ENCODE measurements at regions not wholly inside any gene's neighbourhood (a gene's known extent, or its start where the extent isn't known, plus 50 kb on each side); places are given as distances from the start of the nearest gene placed in this dataset.

DNA sequence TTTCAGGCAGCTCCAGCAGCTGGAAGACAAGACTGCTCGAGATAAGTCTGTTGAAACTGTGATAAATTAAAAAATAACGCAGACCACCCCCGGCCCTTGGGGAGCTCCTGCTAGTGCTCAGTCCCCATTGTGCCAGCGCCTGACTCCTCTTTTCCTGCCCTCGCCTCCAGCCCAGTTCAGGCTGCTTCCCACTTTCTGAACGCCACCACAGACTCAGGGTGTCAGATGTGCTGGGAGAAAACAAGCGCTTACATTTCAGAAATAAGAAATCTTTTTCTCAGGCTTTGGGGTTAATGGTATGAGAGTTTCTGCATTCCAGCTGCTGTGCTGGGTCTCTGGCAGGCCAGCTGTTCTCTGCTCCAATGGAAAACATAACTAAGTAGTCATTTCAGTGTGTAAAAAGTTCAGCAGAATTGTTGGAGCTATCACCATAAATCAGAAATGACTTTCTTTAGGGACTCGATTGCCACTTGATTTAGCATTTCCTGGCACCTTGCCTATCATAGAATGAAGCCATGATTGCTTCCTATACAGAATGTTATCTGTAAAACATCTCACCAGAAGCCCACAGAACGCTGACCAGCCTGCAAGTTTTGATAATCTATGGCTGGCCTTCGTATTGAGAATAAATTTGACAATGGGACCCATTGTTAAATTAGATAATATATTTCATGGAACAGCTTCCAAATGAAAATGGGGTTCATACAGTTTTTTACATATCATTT lies 257.0 kb upstream of the ZNF32 start:
- Histone ChIP-seq H2AFZ (ENCODE audit: low read depth, low read length) (no peak overlapping the region), H3K27me3 (ENCODE audit: insufficient read depth, low read length, poor library complexity) (no peaks in the 10 kb centered on the region)

GRCh38 chr10:43904844-43905243 lies 256.2 kb upstream of the ZNF32 start:
- Histone ChIP-seq H3K9ac (ENCODE audit: low read depth, low read length) (no peak overlapping the region), H3K4me1 (ENCODE audit: insufficient read depth, low read length) (no peaks in the 10 kb centered on the region)
- no peak for DNase-seq

More for the DNA sequence above, 257.0 kb upstream of the ZNF32 start:
- DNase-seq (no peak), ATAC-seq (ENCODE audit: insufficient read depth, low read depth) (no peak)
- Histone ChIP-seq H3K79me2 (ENCODE audit: insufficient read depth, low read length) (no peaks in the 10 kb centered on the region), H3K4me3 (ENCODE audit: low read depth in 1 of 2, low read length in 2 of 2) (no peak overlapping the region), H3K4me2 (ENCODE audit: insufficient read depth, low read length) (no peak overlapping the region), H3K9me3 (ENCODE audit: insufficient read depth, low read length, severe bottlenecking) (no peaks in the 10 kb centered on the region), H3K27ac (ENCODE audit: low read length) (no peak overlapping the region), H3K4me1 (ENCODE audit: insufficient read depth, low read length) (no peaks in the 10 kb centered on the region), H3K9ac (ENCODE audit: low read depth, low read length) (no peak overlapping the region), H4K20me1 (ENCODE audit: insufficient read depth, low read length) (no peaks in the 10 kb centered on the region), H3K36me3 (ENCODE audit: insufficient read depth, low read length) (no peaks in the 10 kb centered on the region)
- no peak for TF ChIP-seq EZH2 (IDR thresholded peaks at IDR 0.05; ENCODE audit: borderline replicate concordance, low read depth, low read length, severe bottlenecking)
- no peak for TF ChIP-seq CTCF (IDR thresholded peaks at IDR 0.05; ENCODE audit: borderline replicate concordance, extremely low read depth, low read length, poor library complexity, severe bottlenecking)

DNA sequence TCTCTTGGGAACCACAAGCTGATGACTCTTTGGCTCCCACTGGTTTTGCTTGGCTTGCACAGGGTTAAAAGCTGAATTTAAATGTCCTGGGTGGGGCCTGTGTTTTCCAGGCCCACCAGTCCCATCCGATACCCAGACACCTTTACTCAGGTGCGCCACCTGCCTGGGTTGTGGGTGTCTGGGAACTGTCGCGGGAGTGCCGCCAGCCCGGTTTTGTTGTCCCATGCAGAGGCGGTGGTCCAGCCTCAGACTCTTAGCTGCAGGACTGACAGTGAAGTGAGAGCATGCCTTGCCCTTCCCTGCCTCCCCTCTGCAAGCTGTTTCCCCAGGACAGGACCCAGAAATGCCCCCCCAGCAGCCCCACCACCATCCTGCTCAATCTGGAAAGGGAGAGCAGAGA lies 255.6 kb upstream of the ZNF32 start:
- no peaks in the 10 kb centered on the region for H3K36me3 ChIP-seq (ENCODE audit: insufficient read depth, low read length)
- DNase-seq = no peak
- no peaks in the 10 kb centered on the region for H4K20me1 ChIP-seq (ENCODE audit: insufficient read depth, low read length)
- ATAC-seq (ENCODE audit: insufficient read depth, low read depth) = no peak
- no peaks in the 10 kb centered on the region for H3K27me3 ChIP-seq (ENCODE audit: insufficient read depth, low read length, poor library complexity)
- H3K4me1 ChIP-seq (ENCODE audit: insufficient read depth, low read length) = no peaks in the 10 kb centered on the region
- no peak overlapping the region for H3K4me2 ChIP-seq (ENCODE audit: insufficient read depth, low read length)
- no peak for TF ChIP-seq CTCF (IDR thresholded peaks at IDR 0.05; ENCODE audit: borderline replicate concordance, extremely low read depth, low read length, poor library complexity, severe bottlenecking)
- H3K79me2 ChIP-seq (ENCODE audit: insufficient read depth, low read length) = no peaks in the 10 kb centered on the region
- H3K4me3 ChIP-seq (ENCODE audit: low read depth in 1 of 2, low read length in 2 of 2) = no peak overlapping the region
- H3K9me3 ChIP-seq (ENCODE audit: insufficient read depth, low read length, severe bottlenecking) = no peaks in the 10 kb centered on the region
- no peak overlapping the region for H3K9ac ChIP-seq (ENCODE audit: low read depth, low read length)
- no peak overlapping the region for H2AFZ ChIP-seq (ENCODE audit: low read depth, low read length)
- H3K27ac ChIP-seq (ENCODE audit: low read length) = no peak overlapping the region

More at GRCh38 chr10:43904844-43905243, 256.2 kb upstream of the ZNF32 start:
- H3K27me3 ChIP-seq (ENCODE audit: insufficient read depth, low read length, poor library complexity) = no peaks in the 10 kb centered on the region
- no peak overlapping the region for H3K4me3 ChIP-seq (ENCODE audit: low read depth in 1 of 2, low read length in 2 of 2)
- no peak overlapping the region for H3K27ac ChIP-seq (ENCODE audit: low read length)
- no peak for ATAC-seq (ENCODE audit: insufficient read depth, low read depth)
- H3K4me2 ChIP-seq (ENCODE audit: insufficient read depth, low read length) = no peak overlapping the region
- H3K9me3 ChIP-seq (ENCODE audit: insufficient read depth, low read length, severe bottlenecking) = no peaks in the 10 kb centered on the region
- no peaks in the 10 kb centered on the region for H4K20me1 ChIP-seq (ENCODE audit: insufficient read depth, low read length)
- H2AFZ ChIP-seq (ENCODE audit: low read depth, low read length) = no peak overlapping the region
- no peaks in the 10 kb centered on the region for H3K36me3 ChIP-seq (ENCODE audit: insufficient read depth, low read length)
- H3K79me2 ChIP-seq (ENCODE audit: insufficient read depth, low read length) = no peaks in the 10 kb centered on the region
- TF ChIP-seq CTCF (IDR thresholded peaks at IDR 0.05; ENCODE audit: borderline replicate concordance, extremely low read depth, low read length, poor library complexity, severe bottlenecking) = no peak
- TF ChIP-seq EZH2 (IDR thresholded peaks at IDR 0.05; ENCODE audit: borderline replicate concordance, low read depth, low read length, severe bottlenecking) = no peak
